ENCODE measurements at regions not wholly inside any gene's neighbourhood (a gene's known extent, or its start where the extent isn't known, plus 50 kb on each side); places are given as distances from the start of the nearest gene placed in this dataset.

- no peak for TF ChIP-seq FOS (IDR thresholded peaks at IDR 0.05; ENCODE audit: low read depth, low read length)
- no peak for TF ChIP-seq CTCF (conservative IDR thresholded peaks at IDR 0.05; ENCODE audit: low read depth, low read length)
- TF ChIP-seq POLR2A (IDR thresholded peaks at IDR 0.05; ENCODE audit: low read depth, low read length) = no peak
- TF ChIP-seq RAD21 (IDR thresholded peaks at IDR 0.05; ENCODE audit: low read length) = no peak
- no peak for TF ChIP-seq USF2 (IDR thresholded peaks at IDR 0.05; ENCODE audit: low read depth, low read length)
Measured at GRCh38 chr14:22489244-22489545, 99.8 kb downstream of the DAD1 start.

Data from IMR-90 (cell line).